Tibial artery (tissue), 4 donors: ENCODE measurements at regions not wholly inside any gene's neighbourhood (a gene's known extent, or its start where the extent isn't known, plus 50 kb on each side); places are given as distances from the start of the nearest gene placed in this dataset.

Source experiments
- DNase-seq, 2 donors: peaks; one replicate each; pipeline ENCODE4 v3.0.0-alpha.2; 2019
- H3K27ac ChIP-seq, 2 donors: fragments of 200-600 bp; sonication (generic) in 1 of 2; 1 replicate in 1 of 2; 2 replicates in 1 of 2; pipeline ENCODE4 v1.5.1; 2018 to 2019; ENCODE audit warnings: mild to moderate bottlenecking in 1 of 2
- H3K27me3 ChIP-seq, 2 donors: fragments of 200-600 bp; sonication (generic) in 1 of 2; one replicate each; pipeline versions ENCODE4 v1.5.1 to v1.6.0; 2016 to 2019
- H3K36me3 ChIP-seq, 3 donors: fragments of 200-600 bp; sonication (generic) in 2 of 3; one replicate each; pipeline ENCODE4 v1.5.1; 2016 to 2019; ENCODE audit warnings: mild to moderate bottlenecking in 2 of 3
- H3K4me1 ChIP-seq, 4 donors: fragments of 200-600 bp; sonication (generic) in 2 of 4; 1 replicate in 3 of 4; 2 replicates in 1 of 4; pipeline ENCODE4 v1.5.1; 2016 to 2019
- H3K4me3 ChIP-seq, 2 donors: fragments of 200-600 bp; sonication (generic) in 1 of 2; 1 replicate in 1 of 2; 2 replicates in 1 of 2; pipeline ENCODE4 v1.5.1; 2018 to 2019; ENCODE audit warnings: mild to moderate bottlenecking in 2 of 2
- H3K9me3 ChIP-seq, 3 donors: fragments of 200-600 bp; sonication (generic) in 1 of 3; one replicate each; pipeline ENCODE4 v1.5.1; 2016 to 2019
- intact Hi-C: fragments of 100-400 bp; cut with DNase I; formaldehyde crosslinking; loops from one replicate; pipeline ENCODE4 v1.15.0; 2023; ENCODE audit warnings: low total_unique reads
- TF ChIP-seq, protein P1 (sequence below), 2 experiments: fragments of 200-600 bp in 1 of 2; fragments of 450-650 bp in 1 of 2; IDR thresholded peaks; one replicate each; pipeline ENCODE4 v1.5.1; 2017 to 2019; ENCODE audit warnings: antibody characterized with exemption in 2 of 2, mild to moderate bottlenecking in 1 of 2, moderate library complexity in 1 of 2

DNA sequence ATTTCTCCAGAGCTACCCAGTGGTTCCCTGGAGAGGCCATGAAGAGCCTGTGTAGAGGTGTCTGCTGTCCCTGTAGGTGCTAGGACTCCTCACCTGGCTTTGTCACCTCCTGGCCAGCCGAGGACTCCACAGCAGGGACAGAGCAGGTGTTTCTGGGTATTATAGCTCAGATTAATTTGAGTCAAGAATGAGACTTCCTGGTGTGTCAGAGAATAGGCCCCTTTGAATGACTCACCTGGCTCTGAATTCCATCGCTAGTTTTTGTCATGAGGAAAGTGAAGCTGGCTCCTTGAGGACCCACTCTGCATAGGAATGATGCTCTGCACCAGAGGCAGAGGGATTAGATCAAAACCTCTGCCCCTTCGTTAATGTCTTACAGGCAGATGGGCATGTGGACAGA, 167.5 kb upstream of the TOPAZ1 start:
- no peak for DNase-seq
- Histone ChIP-seq H3K27ac (no peak overlapping the region), H3K4me1 (no peaks in the 10 kb centered on the region), H3K4me3 (no peak overlapping the region), H3K27me3 (no peaks in the 10 kb centered on the region), H3K9me3 (no peaks in the 10 kb centered on the region), H3K36me3 (no peaks in the 10 kb centered on the region)
- intact Hi-C loops: no loop called here
- TF ChIP-seq, protein P1, sequence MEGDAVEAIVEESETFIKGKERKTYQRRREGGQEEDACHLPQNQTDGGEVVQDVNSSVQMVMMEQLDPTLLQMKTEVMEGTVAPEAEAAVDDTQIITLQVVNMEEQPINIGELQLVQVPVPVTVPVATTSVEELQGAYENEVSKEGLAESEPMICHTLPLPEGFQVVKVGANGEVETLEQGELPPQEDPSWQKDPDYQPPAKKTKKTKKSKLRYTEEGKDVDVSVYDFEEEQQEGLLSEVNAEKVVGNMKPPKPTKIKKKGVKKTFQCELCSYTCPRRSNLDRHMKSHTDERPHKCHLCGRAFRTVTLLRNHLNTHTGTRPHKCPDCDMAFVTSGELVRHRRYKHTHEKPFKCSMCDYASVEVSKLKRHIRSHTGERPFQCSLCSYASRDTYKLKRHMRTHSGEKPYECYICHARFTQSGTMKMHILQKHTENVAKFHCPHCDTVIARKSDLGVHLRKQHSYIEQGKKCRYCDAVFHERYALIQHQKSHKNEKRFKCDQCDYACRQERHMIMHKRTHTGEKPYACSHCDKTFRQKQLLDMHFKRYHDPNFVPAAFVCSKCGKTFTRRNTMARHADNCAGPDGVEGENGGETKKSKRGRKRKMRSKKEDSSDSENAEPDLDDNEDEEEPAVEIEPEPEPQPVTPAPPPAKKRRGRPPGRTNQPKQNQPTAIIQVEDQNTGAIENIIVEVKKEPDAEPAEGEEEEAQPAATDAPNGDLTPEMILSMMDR (IDR thresholded peaks at IDR 0.05): no peak

DNA sequence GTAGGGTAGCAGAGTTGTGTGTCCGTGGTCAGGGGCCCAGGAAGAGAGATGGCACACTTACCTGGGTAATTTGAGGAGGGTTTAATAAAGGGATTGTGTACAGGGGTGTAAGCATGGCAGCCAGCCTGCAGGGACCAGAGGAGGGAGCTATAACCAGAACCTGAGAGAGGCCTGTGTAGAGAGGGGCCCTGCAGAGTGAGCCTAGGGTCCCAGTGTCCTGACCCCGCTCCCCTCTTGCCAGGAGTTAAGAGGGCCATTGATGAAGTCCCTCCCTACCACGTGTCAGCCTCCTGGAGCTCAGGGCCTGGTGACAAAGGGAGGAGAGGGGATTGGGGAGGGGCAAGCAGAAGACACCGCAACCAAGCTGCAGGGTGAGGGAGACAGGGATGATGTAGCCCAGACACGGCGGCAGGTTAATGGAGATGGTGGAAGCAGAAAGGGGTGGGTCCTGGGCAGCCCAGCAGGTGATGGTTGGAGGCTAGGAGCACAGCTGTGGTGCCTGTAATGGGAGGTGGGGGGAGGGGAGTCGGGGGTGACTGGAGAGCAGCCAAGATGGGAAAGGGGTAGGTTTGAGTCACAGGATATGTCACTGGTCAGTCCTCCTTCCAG, 165.4 kb upstream of the TOPAZ1 start:
- TF ChIP-seq, protein P1 (IDR thresholded peaks at IDR 0.05): no peak

DNA sequence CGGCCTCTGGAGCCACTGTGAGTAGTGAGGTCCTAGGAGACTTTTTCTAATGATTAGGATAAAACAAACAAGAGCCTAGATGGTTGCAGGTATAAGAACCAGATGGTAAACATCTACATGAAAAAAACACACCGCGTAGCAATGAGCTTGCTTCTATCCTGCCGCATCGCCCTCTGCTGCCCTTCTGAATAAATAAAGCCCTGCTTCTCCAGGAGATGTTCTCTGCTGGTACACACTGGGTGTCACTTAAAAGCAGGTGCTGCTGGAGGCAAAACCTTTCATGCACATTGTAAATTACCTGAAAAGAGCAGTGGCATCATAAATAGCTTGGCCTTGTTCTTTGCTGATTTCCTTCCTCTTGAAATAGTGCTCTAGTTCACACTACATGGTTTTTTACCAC, 164.4 kb upstream of the TOPAZ1 start:
- intact Hi-C loops: no loop called here
- H3K27ac ChIP-seq: no peak overlapping the region
- H3K9me3 ChIP-seq: no peaks in the 10 kb centered on the region
- DNase-seq: no peak
- no peaks in the 10 kb centered on the region for H3K4me1 ChIP-seq
- no peaks in the 10 kb centered on the region for H3K27me3 ChIP-seq
- no peak overlapping the region for H3K4me3 ChIP-seq
- TF ChIP-seq, protein P1 (IDR thresholded peaks at IDR 0.05): no peak
- H3K36me3 ChIP-seq: no peaks in the 10 kb centered on the region

More for the DNA sequence above, 165.4 kb upstream of the TOPAZ1 start:
- Histone ChIP-seq H3K27ac (no peak overlapping the region), H3K27me3 (no peaks in the 10 kb centered on the region), H3K9me3 (no peaks in the 10 kb centered on the region), H3K4me1 (no peaks in the 10 kb centered on the region), H3K4me3 (no peak overlapping the region), H3K36me3 (no peaks in the 10 kb centered on the region)
- intact Hi-C loops: no loop called here
- no peak for DNase-seq

DNA sequence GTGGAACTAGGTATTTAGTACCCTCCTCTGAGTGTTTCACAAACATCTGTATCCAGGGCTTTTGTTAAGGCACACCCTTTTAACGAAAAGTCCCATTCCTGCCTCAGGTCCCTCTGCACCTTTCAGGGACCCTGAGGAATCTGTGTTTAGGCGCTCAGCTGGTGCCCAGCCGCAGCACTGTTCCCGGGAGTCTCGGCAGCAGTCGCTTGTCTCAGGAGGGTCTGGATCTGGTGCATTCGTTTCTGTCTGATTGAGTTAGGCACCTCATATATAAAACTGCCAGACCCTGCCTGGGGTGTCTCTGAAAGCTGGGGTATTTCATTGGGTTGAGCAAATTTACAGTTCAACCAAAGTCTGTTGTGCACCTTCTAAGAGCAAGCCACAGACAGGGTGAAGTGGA, 162.8 kb upstream of the TOPAZ1 start:
- intact Hi-C loops: no loop called here
- no peak for DNase-seq
- Histone ChIP-seq H3K9me3 (no peaks in the 10 kb centered on the region), H3K27ac (no peak overlapping the region), H3K36me3 (no peaks in the 10 kb centered on the region), H3K4me3 (no peak overlapping the region), H3K4me1 (no peaks in the 10 kb centered on the region), H3K27me3 (no peaks in the 10 kb centered on the region)
- TF ChIP-seq, protein P1 (IDR thresholded peaks at IDR 0.05): no peak

DNA sequence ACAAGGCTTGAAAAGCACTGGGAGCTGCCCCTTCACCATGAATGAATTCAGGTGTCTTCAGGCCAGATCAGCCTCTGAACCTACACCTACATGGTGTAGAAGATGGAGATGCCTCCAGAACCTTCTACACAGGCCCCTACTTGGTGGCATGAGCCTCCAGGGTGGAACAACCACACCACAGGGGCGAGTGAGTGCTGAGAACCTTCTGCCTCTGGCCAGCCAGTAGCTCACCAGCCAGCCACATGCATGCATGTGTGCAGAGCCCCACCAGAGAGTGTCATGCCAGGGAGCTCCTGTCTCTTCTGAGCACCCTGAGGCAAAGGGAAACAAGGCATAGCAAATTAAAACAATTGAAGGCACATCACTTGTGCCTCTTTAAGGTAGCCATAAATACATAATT, 161.8 kb upstream of the TOPAZ1 start:
- no peaks in the 10 kb centered on the region for H3K36me3 ChIP-seq
- intact Hi-C loops: no loop called here

More for the DNA sequence above, 161.8 kb upstream of the TOPAZ1 start:
- H3K27ac ChIP-seq: no peak overlapping the region
- no peaks in the 10 kb centered on the region for H3K27me3 ChIP-seq
- TF ChIP-seq, protein P1 (IDR thresholded peaks at IDR 0.05): no peak
- H3K4me1 ChIP-seq: no peaks in the 10 kb centered on the region
- no peak overlapping the region for H3K4me3 ChIP-seq
- DNase-seq: no peak
- no peaks in the 10 kb centered on the region for H3K9me3 ChIP-seq
